NK-92 (cell line): ENCODE measurements at regions not wholly inside any gene's neighbourhood (a gene's known extent, or its start where the extent isn't known, plus 50 kb on each side); places are given as distances from the start of the nearest gene placed in this dataset.

Source experiments
- DNase-seq: peaks from one replicate; lab custom pipeline; 2025; ENCODE audit not compliant: unreplicated experiment; lab: John Stamatoyannopoulos, UW

DNA sequence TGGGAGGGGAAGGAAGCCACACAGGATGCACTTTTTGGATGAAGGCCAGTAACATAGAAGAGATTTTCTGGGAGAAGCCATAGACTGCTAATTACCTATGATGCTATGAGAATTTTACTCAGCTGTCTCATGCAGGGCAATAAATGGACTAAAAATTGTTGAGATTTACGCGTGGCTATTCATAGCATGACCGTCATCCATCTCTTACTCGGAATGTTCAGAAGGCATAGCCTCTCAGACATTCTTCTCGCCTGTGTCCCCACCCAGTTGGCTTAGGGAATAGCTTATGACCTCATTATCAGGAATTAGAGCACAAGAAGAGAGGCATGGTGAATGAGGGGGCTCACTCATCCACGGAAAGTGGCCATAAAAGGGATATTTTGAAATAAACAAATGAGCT, 107.9 kb upstream of the ATP10A start:
- DNase-seq: no peak

DNA sequence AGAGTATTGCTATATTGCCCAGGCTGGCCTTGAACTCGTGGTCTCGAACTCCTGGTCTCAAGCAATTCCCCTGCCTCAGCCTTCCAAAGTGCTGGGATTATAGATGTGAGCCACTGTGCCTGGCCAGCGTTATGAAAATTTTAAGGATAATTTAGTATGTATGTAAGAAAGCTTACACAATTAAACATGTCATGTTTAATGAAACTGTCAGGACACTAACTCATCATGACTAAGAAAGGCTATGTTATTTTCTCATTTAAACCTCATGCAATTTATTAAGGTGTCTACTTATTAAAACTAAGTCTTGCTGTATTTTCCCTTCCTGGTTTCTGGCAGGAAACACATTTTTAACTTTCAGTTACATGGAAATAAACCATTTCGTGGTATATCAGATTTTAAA, 106.8 kb upstream of the ATP10A start:
- no peak for DNase-seq

DNA sequence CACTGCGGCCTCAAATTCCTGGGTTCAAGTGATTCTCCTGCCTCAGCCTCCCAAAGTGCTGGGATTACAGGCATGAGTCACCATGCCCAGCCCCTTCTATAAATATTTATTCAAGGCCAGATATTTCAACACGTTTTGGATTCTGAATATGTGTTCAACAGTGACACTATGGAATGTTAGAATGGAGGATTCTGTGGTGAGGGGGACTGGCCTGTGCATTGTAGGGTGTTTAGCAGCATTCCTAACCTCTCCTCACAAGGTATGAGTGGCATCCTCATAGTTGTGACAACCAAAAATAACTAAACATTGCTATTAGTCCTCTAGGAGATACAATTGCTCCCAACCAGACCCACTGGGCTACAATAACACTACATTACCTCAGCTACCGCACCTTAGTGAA, 104.0 kb upstream of the ATP10A start:
- no peak for DNase-seq

DNA sequence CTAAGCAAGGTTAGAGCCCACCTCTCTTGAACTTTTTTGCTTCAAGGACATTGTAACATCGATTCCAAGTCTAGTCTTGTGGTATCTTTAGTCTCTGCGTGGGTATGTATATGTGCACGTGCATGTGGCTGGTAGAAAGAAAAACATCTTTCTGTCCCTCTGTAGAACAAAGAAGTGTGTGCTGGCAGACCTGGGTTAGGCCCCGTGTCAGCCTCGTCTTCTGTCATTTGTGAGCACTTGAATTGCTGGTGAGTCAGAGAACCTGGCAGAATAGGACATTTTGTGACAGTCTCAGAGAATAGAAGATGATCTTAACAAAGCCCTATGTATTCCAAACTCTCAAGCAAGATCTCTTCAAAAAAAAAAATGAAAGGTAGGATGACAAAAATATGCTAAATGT, 102.2 kb upstream of the ATP10A start:
- no peak for DNase-seq

DNA sequence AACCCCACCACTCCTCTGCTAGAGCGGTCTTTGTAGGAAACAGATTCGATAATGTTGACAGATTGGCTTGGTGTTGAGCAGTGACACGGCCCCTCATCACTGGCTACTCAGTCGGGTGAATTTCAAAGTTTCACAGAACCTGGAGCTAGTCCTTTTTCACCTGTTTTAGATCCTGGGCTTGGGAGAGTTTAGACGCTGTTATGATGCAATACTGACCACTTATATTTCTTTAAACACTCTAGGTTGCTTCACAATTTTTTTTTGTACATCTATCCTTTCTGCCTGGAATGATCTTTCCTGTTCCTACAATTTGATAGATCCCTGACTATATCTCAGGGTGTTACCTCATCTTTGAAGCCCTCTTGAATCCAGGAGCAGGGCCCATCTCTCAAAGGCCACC, 97.1 kb upstream of the ATP10A start:
- no peak for DNase-seq

DNA sequence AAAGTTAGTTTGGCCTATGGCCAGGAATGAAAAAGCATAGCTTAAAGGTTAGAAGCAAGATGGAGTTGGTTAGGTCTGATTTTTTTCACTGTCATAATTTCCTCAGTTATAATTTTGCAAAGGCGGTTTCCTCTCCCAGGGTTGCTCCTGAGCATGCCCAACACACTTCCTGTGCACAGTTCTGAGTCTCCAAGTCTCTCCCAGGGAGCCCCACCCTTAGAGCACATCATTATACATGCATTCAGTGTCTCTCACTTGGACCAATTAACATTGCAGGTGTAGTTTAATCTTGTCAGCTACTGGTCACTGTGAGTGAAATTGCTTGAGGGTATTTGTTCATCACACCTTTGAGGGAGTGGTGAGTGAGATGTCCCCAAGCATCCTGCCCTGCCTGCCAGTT, 96.0 kb upstream of the ATP10A start:
- DNase-seq: no peak

DNA sequence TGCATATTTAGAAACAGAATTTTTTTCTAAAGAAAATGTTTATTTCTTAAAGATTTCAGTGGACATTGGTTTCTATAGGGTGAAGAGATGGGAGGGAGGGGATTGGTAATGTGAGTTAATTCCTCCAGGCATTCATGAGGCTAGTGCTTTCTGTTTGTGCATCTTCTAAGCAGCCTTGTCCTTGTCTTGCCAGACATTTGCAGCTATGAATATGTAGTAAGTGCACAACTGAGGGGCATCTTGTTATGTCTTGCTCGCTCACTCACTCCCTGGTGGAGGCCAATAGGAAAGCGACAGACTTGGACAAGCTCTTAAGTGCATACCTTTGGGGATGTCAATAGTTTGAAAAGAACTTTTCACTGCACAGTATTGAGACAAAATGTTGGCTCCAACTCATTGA, 92.5 kb upstream of the ATP10A start:
- DNase-seq: no peak

DNA sequence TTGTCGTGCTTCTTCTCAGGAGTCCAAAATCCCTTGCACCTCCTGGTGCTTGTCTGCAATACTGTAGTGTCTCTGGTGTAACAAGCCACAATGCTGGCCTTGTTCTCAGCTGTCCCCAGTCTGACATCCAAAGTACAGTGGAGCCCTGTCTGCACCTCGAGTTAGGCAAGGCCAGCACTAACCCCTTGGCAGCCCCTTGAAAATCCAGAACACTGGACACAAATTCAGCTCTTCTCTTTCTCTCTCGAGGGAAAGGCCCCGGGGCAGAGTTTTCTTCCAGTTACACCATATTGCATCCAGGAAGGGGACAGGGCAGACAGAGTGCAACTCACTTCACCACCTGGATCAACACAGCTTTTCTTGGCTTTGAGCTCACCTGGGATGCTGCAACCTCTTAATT, 91.3 kb upstream of the ATP10A start:
- no peak for DNase-seq

DNA sequence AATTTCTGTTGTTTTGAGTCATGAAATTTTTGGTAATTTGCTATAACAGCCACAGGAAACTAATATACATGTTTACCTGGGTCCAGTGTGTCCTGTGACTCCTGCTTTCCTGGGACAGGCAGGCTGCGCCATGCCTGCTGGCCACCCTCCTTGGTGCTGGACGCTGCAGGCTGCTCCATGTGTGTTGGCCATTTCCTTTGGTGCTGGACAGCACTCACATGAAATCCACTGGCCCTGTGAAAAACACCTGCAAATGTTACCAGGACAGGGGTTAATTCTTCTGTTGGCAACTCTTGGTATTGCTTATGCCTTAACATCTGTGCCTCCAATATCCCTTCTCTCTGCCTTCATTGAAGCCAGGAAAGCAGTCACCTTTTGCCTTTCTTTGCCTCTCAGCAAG, 86.9 kb upstream of the ATP10A start:
- no peak for DNase-seq

DNA sequence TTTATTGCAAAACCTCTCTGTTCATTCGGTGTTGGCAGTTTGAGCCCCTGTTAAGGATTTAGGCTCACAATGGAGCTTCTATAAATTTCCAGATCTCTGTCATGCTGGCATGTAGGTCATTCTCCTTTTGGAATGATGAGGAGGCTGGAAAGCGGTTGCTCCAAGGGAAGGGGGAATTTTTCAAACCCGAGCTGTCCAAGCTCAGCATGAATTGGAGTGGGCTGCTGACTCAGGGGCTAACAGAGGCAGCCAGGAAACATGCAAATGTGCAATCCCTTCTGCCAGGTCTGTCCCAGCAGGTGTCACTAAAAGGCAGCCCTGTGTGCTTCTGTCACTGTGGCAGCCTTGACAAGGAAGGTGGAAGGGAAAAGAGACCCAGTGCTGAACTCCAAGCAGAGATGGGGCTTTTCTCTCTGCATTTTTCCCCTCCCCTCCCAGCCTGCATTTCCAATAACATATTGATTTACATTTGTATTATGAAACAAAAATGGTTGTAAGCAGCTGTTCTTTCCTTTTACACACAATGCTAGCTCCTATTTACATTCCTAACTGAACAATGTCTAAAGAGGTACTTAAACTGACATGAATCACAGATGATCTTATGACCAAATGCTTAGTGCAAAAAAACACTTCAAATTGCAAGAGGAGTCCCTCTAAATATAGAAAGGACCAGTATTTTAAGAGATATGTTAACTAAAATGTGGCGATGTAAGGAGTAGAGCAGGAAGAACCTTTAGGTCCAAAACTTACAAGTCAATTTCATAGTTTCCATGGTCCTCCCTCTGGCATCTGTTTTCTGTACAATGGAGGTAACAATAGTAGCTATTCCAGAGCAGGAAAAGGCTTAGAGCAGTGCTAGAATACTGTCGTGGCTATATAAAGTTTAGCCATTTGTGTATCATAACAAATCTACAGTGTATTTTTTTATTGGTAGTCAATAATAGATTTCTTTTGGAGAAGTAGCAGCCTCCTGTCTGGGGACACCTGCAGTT, 84.5 kb upstream of the ATP10A start:
- DNase-seq: no peak

DNA sequence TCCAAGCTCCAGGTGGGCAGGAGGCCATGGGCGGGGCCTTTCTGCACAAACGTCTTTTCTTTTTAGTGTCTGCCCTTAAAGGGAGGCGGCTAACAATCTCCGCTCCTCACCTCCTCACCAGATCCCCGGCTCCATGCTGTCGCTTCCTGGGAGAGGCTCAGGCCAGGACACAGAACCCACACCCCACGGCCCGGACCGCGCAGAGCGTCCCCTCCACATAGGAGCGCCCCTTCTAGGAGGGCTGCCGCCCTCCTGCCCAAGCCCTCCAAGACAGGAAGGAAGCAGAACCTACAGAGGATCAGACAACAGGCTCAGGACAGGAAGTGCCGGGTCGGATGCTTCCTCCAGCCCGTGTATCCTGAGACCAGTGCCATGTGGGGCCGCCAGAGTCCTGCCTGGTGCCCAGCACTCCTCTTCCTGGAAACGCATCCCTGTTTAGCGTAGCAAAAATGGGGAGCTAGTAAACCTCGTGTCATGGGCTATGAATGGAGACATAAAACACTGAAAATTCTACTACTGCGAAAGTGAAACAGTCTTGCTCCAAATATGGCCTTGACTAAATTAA, 83.2 kb upstream of the ATP10A start:
- no peak for DNase-seq

DNA sequence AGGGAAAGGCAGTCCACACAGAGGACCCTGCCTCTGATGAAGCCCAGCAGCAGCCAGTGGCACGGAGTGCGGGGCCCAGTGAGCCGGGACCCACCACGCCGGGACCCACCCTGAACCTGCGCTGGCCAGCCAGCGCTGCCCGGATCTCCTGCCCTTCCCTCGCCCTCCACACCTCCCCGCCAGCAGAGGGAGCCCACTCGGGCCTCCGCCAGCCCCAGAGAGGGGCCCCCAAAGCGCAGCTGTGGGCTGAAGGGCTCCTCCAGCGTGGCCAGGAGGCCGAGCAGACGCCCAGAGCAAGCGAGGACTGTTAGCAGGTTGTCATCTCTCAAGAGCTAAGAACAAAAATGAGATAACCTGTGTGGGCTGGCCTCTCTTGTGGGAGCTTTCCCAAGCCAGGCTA, 81.3 kb upstream of the ATP10A start:
- DNase-seq: no peak

DNA sequence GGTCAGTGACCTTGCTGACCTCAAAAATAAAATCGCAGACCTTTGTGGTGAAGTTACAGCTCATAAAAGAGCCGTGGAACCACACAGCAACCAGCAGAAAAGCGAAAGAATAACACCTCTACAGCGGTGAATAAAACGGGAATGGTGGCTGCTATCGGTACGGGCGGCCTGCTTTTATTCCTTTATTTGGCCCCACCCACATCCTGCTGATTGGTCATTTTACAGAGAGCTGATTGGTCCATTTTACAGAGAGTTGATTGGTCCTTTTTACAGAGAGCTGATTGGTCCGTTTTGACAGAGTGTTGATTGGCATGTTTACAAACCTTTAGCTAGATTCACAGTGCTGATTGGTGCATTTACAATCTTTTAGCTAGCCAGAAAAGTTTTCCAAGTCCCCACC, 80.7 kb upstream of the ATP10A start:
- DNase-seq: no peak

DNA sequence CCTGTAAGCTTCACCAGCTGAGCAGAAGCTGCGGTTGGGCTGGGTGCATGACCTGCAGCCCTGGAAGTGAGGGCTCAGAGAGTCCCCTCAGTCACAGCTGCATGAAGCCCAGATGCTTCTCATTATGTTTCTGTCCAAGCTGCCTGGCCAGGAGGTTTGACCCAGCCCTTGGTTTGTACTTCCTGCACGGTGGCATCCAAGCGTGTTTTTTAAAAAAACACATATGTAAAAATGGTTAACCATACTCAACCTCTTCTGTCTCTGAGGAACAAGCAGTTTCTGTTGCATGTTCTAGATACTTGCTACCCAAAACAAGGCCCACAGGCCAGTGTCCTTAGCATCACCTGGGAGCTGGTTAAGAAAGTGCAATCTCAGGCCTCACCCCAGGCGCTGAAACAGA, 76.0 kb upstream of the ATP10A start:
- no peak for DNase-seq

DNA sequence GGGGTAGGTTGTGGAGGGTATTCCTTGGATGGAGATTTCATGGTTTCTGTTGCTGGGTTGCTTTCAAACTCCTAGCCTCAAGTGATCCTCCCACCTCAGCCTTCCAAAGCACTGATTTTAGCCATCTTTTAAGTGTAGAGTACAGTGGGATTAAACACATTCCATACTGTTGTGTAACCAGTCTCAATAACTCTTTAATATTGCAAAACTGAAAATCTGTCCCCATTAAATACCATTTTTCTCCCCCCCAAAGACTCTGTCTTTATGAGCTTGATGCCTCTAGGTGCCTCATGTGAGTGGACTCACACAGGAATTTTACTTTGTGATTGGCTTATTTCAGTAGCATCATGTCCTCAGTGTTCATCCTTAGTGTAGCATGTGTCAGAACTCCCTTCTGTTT, 74.7 kb upstream of the ATP10A start:
- no peak for DNase-seq

DNA sequence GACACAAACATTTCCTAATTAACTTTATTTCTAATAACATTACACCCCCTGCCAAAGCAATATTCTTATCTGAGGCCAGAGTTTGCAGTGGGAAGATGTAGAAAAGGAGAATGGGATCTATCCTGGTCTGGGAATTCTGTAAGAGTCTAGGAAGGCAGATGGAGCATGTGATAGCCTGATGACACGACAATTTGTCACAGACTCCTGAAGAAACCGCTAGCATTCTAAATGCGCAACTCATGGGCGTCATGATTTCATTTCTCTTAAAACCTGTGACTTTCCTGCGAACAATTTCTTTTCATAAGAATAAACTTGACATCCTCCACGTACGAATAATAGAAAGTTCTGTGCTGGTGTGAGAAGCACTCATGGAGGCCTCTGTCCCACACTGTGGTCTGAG, 72.9 kb upstream of the ATP10A start:
- no peak for DNase-seq

DNA sequence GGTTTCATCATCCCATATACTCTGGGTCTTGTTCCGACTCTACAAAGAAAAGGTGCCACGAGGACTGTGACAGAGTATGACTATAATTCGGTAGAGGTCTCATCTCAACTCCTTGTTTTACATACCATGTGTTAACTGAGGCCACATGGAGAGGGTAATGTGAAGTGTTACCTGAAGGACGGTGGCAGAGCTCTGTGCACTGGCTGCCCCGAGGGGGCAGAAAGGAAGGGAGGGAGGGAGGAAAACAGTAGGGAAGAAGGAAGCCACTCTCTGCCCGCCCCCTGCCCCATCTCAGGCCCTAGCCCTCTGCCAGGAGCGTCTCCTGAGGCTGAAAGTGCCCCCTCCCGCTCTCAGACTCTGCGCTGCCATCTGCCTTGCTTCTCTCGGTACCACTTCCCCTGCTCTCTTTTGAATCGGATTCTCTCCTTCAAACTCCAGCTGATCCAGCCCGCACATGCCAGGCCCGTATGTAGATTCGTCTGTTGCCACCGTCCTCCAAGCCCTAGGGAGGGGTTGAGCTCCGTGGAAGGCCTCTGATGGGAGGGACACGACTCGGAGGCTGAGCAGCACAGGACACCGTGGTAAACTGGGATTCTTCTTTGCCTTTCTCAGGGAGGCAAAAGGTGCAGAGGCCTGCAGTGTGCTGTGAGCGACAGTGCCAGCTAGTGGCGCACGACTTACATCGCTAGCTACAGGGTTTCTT, 70.5 kb upstream of the ATP10A start:
- no peak for DNase-seq

DNA sequence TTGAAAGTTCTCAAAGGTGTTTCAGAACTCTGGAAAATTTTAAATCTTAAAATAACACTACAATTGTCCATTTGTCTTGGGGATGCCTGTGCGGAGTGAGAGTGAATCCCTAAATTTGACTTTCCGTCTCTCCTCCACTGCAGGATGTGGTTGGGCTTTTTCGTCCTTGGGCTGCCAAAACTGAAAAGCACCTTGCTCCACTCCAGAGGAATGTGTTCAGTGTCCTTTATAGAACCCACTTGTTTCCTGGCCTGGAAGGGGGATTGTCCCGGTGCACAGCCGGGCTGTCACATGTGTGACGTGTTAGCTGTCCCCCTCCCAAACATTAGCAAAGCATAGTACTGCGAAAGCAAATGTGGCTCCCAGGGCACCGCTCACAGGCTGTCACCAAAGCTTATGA, 69.6 kb upstream of the ATP10A start:
- DNase-seq: no peak

DNA sequence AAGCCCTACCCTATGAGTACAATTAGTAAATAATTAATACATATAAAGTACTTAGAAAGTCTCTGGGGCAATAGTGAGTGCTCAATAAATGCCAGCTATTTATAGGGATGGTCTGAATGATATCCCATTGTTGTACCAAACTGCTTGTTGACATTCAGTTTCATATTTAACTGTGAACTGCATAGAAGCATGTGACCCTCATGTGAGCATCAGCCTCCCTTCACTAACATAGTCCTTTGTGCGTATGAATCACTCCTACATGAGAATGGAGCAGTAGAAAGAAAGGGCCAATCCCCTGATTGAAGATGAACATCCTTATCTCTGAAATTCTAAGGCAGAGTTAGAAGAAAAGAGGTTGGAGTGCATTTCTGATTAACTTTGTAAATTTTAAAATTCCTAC, 68.7 kb upstream of the ATP10A start:
- DNase-seq: no peak

DNA sequence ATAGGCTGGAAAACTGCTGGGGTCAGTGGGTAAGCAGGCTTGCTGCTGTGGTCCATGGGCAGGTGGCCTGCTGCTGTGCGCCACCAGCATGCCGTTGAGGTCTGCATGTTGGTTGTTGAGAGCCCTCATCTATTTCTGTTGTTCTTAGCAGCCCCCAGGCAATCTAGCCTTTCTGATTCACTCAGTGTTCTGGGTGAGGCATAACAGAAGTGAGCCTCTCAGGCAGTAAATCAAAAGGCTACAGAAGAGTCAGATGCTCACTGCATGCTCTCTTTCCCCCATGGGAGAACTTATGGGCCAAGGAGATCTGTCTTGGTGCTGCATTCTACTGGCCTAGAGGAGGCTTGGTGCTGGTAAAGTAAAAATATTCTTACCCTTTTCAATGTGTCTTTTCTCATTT, 67.8 kb upstream of the ATP10A start:
- no peak for DNase-seq
